ENCODE measurements at regions not wholly inside any gene's neighbourhood (a gene's known extent, or its start where the extent isn't known, plus 50 kb on each side); places are given as distances from the start of the nearest gene placed in this dataset.

DNA sequence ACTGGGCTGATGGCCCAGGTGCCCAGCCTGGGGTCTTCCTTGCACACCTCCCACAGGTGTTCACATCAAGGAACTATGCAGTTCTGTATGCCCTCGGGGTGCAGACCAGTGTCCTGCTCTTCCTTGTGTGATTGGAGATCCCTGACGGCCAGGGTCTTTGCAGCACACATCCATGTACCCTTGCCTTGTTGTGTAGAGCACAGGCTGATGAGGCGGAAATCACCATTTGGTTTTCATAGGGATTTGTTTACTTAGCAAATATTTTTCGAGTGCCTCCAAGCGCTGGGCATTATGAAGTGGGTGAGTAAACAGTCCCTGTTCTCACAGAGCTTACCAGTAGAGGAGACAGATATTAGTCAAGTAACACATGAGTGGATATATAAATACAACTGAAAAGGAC lies 209.3 kb upstream of the UMPS start:
- TF ChIP-seq, protein P1, sequence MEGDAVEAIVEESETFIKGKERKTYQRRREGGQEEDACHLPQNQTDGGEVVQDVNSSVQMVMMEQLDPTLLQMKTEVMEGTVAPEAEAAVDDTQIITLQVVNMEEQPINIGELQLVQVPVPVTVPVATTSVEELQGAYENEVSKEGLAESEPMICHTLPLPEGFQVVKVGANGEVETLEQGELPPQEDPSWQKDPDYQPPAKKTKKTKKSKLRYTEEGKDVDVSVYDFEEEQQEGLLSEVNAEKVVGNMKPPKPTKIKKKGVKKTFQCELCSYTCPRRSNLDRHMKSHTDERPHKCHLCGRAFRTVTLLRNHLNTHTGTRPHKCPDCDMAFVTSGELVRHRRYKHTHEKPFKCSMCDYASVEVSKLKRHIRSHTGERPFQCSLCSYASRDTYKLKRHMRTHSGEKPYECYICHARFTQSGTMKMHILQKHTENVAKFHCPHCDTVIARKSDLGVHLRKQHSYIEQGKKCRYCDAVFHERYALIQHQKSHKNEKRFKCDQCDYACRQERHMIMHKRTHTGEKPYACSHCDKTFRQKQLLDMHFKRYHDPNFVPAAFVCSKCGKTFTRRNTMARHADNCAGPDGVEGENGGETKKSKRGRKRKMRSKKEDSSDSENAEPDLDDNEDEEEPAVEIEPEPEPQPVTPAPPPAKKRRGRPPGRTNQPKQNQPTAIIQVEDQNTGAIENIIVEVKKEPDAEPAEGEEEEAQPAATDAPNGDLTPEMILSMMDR (IDR thresholded peaks at IDR 0.05; ENCODE audit: low read depth, low read length, missing input control), result no peak
- TF ChIP-seq EGR1 (IDR thresholded peaks at IDR 0.05; ENCODE audit: low read depth in 2 of 2), result no peak
- TF ChIP-seq GABPA (IDR thresholded peaks at IDR 0.05 in 1 of 2, conservative IDR thresholded peaks at IDR 0.05 in 1 of 2), result no peak
- TF ChIP-seq, protein P2, sequence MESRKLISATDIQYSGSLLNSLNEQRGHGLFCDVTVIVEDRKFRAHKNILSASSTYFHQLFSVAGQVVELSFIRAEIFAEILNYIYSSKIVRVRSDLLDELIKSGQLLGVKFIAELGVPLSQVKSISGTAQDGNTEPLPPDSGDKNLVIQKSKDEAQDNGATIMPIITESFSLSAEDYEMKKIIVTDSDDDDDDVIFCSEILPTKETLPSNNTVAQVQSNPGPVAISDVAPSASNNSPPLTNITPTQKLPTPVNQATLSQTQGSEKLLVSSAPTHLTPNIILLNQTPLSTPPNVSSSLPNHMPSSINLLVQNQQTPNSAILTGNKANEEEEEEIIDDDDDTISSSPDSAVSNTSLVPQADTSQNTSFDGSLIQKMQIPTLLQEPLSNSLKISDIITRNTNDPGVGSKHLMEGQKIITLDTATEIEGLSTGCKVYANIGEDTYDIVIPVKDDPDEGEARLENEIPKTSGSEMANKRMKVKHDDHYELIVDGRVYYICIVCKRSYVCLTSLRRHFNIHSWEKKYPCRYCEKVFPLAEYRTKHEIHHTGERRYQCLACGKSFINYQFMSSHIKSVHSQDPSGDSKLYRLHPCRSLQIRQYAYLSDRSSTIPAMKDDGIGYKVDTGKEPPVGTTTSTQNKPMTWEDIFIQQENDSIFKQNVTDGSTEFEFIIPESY (IDR thresholded peaks at IDR 0.05), result no peak
- no peak for TF ChIP-seq JUND (IDR thresholded peaks at IDR 0.05)
- peak in 1 of 2 donors; percentile 7 for TF ChIP-seq HNF4A (conservative IDR thresholded peaks at IDR 0.05)
- TF ChIP-seq, protein P3, sequence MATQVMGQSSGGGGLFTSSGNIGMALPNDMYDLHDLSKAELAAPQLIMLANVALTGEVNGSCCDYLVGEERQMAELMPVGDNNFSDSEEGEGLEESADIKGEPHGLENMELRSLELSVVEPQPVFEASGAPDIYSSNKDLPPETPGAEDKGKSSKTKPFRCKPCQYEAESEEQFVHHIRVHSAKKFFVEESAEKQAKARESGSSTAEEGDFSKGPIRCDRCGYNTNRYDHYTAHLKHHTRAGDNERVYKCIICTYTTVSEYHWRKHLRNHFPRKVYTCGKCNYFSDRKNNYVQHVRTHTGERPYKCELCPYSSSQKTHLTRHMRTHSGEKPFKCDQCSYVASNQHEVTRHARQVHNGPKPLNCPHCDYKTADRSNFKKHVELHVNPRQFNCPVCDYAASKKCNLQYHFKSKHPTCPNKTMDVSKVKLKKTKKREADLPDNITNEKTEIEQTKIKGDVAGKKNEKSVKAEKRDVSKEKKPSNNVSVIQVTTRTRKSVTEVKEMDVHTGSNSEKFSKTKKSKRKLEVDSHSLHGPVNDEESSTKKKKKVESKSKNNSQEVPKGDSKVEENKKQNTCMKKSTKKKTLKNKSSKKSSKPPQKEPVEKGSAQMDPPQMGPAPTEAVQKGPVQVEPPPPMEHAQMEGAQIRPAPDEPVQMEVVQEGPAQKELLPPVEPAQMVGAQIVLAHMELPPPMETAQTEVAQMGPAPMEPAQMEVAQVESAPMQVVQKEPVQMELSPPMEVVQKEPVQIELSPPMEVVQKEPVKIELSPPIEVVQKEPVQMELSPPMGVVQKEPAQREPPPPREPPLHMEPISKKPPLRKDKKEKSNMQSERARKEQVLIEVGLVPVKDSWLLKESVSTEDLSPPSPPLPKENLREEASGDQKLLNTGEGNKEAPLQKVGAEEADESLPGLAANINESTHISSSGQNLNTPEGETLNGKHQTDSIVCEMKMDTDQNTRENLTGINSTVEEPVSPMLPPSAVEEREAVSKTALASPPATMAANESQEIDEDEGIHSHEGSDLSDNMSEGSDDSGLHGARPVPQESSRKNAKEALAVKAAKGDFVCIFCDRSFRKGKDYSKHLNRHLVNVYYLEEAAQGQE (IDR thresholded peaks at IDR 0.05), result no peak
- TF ChIP-seq TAF1 (conservative IDR thresholded peaks at IDR 0.05), result no peak

Data from liver (tissue), 3 donors.